ENCODE measurements at regions not wholly inside any gene's neighbourhood (a gene's known extent, or its start where the extent isn't known, plus 50 kb on each side); places are given as distances from the start of the nearest gene placed in this dataset.

DNA sequence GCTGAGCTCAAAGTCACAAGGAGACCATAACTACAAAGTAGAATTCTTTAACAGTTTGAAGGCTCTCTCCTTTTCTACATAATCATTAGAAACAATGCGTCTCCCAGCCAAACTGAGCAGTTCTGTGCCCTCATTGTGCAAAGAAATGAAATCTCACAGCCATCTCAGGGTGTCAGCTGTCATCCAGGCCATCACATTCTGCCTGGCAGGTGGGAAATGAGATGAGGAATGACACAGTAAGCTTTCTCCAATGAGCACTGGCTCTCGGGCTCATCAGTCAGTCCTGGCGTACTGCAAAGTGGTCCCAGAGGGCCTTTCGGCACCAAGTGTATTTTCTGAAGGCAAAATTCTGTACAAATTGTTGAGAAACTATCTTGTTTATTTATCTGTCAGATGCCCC lies 306.5 kb downstream of the KCTD12 start:
- Histone ChIP-seq H3K36me3 (ENCODE audit: control insufficient read depth in 2 of 4, insufficient read depth in 4 of 4, low read length in 3 of 4) (no peaks in the 10 kb centered on the region), H2BK15ac (ENCODE audit: low read length) (no peak overlapping the region), H3K56ac (replicated peaks; ENCODE audit: insufficient read length, low read depth, low read length) (no peak overlapping the region), H4K20me1 (replicated peaks in 1 of 2; ENCODE audit: control insufficient read depth in 1 of 2, insufficient read depth in 2 of 2, low read length in 2 of 2) (no peaks in the 10 kb centered on the region), H3K18ac (ENCODE audit: extremely low read depth, low read length) (no peak overlapping the region), H2BK12ac (ENCODE audit: low read depth, low read length) (no peak overlapping the region), H2BK20ac (ENCODE audit: low read length) (no peak overlapping the region), H2BK5ac (ENCODE audit: low read depth, low read length) (no peak overlapping the region), H3K23ac (ENCODE audit: insufficient read length) (no peak overlapping the region), H3K4me1 (replicated peaks in 1 of 4; ENCODE audit: control insufficient read depth in 3 of 4, insufficient read depth in 4 of 4, low read length in 3 of 4) (no peaks in the 10 kb centered on the region), H3K79me2 (ENCODE audit: control insufficient read depth in 1 of 2, insufficient read depth in 2 of 2, low read length in 2 of 2) (no peaks in the 10 kb centered on the region), H3K23me2 (ENCODE audit: low read depth, low read length) (no peaks in the 10 kb centered on the region), H2AK5ac (ENCODE audit: low read depth, low read length) (no peak overlapping the region), H3K79me1 (ENCODE audit: low read depth, low read length) (no peaks in the 10 kb centered on the region), H2BK120ac (replicated peaks; ENCODE audit: low read depth, low read length) (no peak overlapping the region), H2AFZ (ENCODE audit: low read length) (no peak overlapping the region), H3K9ac (replicated peaks in 1 of 4; ENCODE audit: extremely low read depth in 1 of 4, low read depth in 3 of 4, low read length in 3 of 4) (no peak overlapping the region), H3K4ac (replicated peaks; ENCODE audit: insufficient read length, low read depth, low read length) (no peak overlapping the region), H3K4me2 (ENCODE audit: insufficient read depth in 1 of 2, low read depth in 2 of 2, low read length in 2 of 2) (no peak overlapping the region), H3K27ac (ENCODE audit: low read depth, low read length) (no peak overlapping the region), H3K27me3 (replicated peaks in 1 of 4; ENCODE audit: control insufficient read depth in 3 of 4, extremely low read depth in 1 of 4, insufficient read depth in 3 of 4, low read length in 3 of 4) (no peaks in the 10 kb centered on the region), H3K4me3 (ENCODE audit: extremely low read depth in 1 of 4, insufficient read depth in 2 of 4, low read depth in 3 of 4, low read length in 4 of 4) (no peak overlapping the region), H3K9me3 (ENCODE audit: insufficient read depth in 2 of 2, low read depth in 1 of 2, low read length in 1 of 2) (peaks cover 2 to 3% of the 10 kb centered on the region in 2 experiments; a peak in 1 of 4 replicates), H4K91ac (replicated peaks; ENCODE audit: insufficient read length, low read length) (no peak overlapping the region), H4K5ac (ENCODE audit: insufficient read length, low read depth, low read length) (no peak overlapping the region), H3K14ac (ENCODE audit: insufficient read length) (no peak overlapping the region), H4K8ac (ENCODE audit: extremely low read depth, insufficient read depth, low read length) (no peak overlapping the region)
- ChIA-PET POLR2A (ENCODE audit: partially characterized antibody) (no interaction called here), CTCF (ENCODE audit: partially characterized antibody) (no interaction called here)
- WGBS, 2 experiments (ENCODE audit: extremely low coverage in 1 of 2, insufficient coverage in 1 of 2, insufficient read length in 1 of 2, insufficient replicate concordance in 2 of 2, low coverage in 1 of 2, low lambda C conversion rate in 2 of 2, missing lambda C conversion rate in 1 of 2), result 93% methylated on average over 4 of the region's 4 CpGs; no CpG with 5 or more reads in 1 of the 2 experiments
- DNase-seq (ENCODE audit: low read depth in 1 of 2, low spot score in 2 of 2) (no peak), FAIRE-seq (no peak)
- no peak for TF ChIP-seq TEAD4 (IDR thresholded peaks at IDR 0.05; ENCODE audit: low read depth, low read length)
- TF ChIP-seq CHD2 (IDR thresholded peaks at IDR 0.05; ENCODE audit: low read length), result no peak
- TF ChIP-seq, protein P1, sequence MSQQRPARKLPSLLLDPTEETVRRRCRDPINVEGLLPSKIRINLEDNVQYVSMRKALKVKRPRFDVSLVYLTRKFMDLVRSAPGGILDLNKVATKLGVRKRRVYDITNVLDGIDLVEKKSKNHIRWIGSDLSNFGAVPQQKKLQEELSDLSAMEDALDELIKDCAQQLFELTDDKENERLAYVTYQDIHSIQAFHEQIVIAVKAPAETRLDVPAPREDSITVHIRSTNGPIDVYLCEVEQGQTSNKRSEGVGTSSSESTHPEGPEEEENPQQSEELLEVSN (IDR thresholded peaks at IDR 0.05), result no peak
- no peak for TF ChIP-seq SIX5 (IDR thresholded peaks at IDR 0.05; ENCODE audit: low read depth, low read length)
- no peak for TF ChIP-seq SAP30 (IDR thresholded peaks at IDR 0.05; ENCODE audit: insufficient read depth, insufficient replicate concordance, low read length)
- no peak for TF ChIP-seq EP300 (IDR thresholded peaks at IDR 0.05; ENCODE audit: borderline replicate concordance in 1 of 2, low read depth in 2 of 2, low read length in 2 of 2)
- TF ChIP-seq POLR2A (IDR thresholded peaks at IDR 0.05; ENCODE audit: control extremely low read depth in 1 of 2, low read depth in 2 of 2, low read length in 2 of 2), result no peak
- no peak for TF ChIP-seq CBX5 (IDR thresholded peaks at IDR 0.05; ENCODE audit: low read depth, low read length)
- no peak for TF ChIP-seq PHF8 (conservative IDR thresholded peaks at IDR 0.05; ENCODE audit: low read depth, low read length)
- TF ChIP-seq, protein P2, sequence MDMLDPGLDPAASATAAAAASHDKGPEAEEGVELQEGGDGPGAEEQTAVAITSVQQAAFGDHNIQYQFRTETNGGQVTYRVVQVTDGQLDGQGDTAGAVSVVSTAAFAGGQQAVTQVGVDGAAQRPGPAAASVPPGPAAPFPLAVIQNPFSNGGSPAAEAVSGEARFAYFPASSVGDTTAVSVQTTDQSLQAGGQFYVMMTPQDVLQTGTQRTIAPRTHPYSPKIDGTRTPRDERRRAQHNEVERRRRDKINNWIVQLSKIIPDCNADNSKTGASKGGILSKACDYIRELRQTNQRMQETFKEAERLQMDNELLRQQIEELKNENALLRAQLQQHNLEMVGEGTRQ (IDR thresholded peaks at IDR 0.05; ENCODE audit: low read length), result no peak
- TF ChIP-seq MAFK (IDR thresholded peaks at IDR 0.05; ENCODE audit: low read depth, low read length), result no peak
- no peak for TF ChIP-seq RBBP5 (IDR thresholded peaks at IDR 0.05; ENCODE audit: borderline replicate concordance, low read depth, low read length)
- no peak for TF ChIP-seq RNF2 (IDR thresholded peaks at IDR 0.05; ENCODE audit: borderline replicate concordance, low read depth, low read length, missing control alignments, poor library complexity, severe bottlenecking)

Measured in H1 (cell line).